K562 (cell line): ENCODE measurements at regions not wholly inside any gene's neighbourhood (a gene's known extent, or its start where the extent isn't known, plus 50 kb on each side); places are given as distances from the start of the nearest gene placed in this dataset.

Source experiments
- ATAC-seq: fragments of 200-7000 bp; cut with Tn5 transposase; 3 replicates; pipeline ENCODE4 v1.9.1; 2020; ENCODE audit warnings: moderate library complexity
- BruUV-seq: library from RNA; stranded (reverse); fragments of 400-500 nt; replicated peaks from 2 replicates; lab custom pipeline; 2021; lab: Mats Ljungman, UMichigan
- CTCF ChIA-PET: fragments of 300-600 bp; formaldehyde crosslinking; extraction: SDS; loops from one replicate; lab custom pipeline; 2021; ENCODE audit warnings: low intra/inter-chr PET ratio; lab: Yijun Ruan, JAX
- POLR2A ChIA-PET: fragments of 300-600, 350-650 bp; sonication (Branson Sonifier 250); formaldehyde crosslinking; extraction: SDS; loops from one replicate; lab custom pipeline; 2021; ENCODE audit warnings: antibody characterized with exemption, inconsistent platforms; lab: Yijun Ruan, JAX
- DNase-seq, 4 experiments: peaks; one replicate each; pipeline versions ENCODE4 v3.0.0 to v3.0.0-alpha.2; 2011 to 2018; ENCODE audit warnings: low spot score in 3 of 4, mixed read lengths in 3 of 4; ENCODE audit errors: extremely low read depth in 1 of 4
- FAIRE-seq: peaks from 2 replicates; lab custom pipeline; 2011; peaks lifted over from hg19 to GRCh38; lab: Jason Lieb, UNC
- H2AFZ ChIP-seq: 2 replicates; pipeline ENCODE4 v1.6.0; 2011; ENCODE audit warnings: low read depth, low read length, control low read depth, inconsistent platforms
- H3K27ac ChIP-seq: fragments of 200-600 bp; 3 replicates; pipeline ENCODE4 v1.8.0; 2011; ENCODE audit warnings: low read depth, mild to moderate bottlenecking, control low read depth, inconsistent platforms, low read length, moderate library complexity, mixed read lengths; ENCODE audit errors: extremely low read depth
- H3K27me3 ChIP-seq, 2 experiments: fragments of 300-600 bp in 1 of 2; 2 replicates in 1 of 2; 3 replicates in 1 of 2; pipeline versions ENCODE4 v1.6.0 to v1.8.0; 2011; ENCODE audit warnings: inconsistent platforms in 2 of 2, low read length in 2 of 2, mild to moderate bottlenecking in 1 of 2, mixed read lengths in 1 of 2, moderate library complexity in 1 of 2; ENCODE audit not compliant: control insufficient read depth in 2 of 2, insufficient read depth in 2 of 2
- H3K36me3 ChIP-seq: fragments of 300-600 bp; 3 replicates; pipeline ENCODE4 v1.8.0; 2011; ENCODE audit warnings: mild to moderate bottlenecking, low read length, inconsistent platforms; ENCODE audit not compliant: control insufficient read depth, insufficient read depth
- H3K4me1 ChIP-seq, 2 experiments: fragments of 200-600 bp in 1 of 2; replicated peaks in 1 of 2; 2 replicates in 1 of 2; 3 replicates in 1 of 2; pipeline versions ENCODE4 v1.5.1 to v1.8.0; 2011; ENCODE audit warnings: inconsistent platforms in 2 of 2, low read length in 2 of 2, mild to moderate bottlenecking in 1 of 2, mixed read lengths in 1 of 2, moderate library complexity in 1 of 2; ENCODE audit not compliant: control insufficient read depth in 2 of 2, insufficient read depth in 2 of 2
- H3K4me2 ChIP-seq: 2 replicates; pipeline ENCODE4 v1.6.1; 2011; ENCODE audit warnings: low read length, control low read depth, inconsistent platforms, mixed read lengths; ENCODE audit not compliant: insufficient read depth
- H3K4me3 ChIP-seq: fragments of 200-600 bp; sonication (generic), shearing (Covaris generic); 2 replicates; pipeline ENCODE4 v1.5.1; 2016; ENCODE audit warnings: control low read depth, inconsistent platforms
- H3K79me2 ChIP-seq: fragments of 200-600 bp; 3 replicates; pipeline ENCODE4 v1.8.0; 2011; ENCODE audit warnings: low read length, inconsistent platforms; ENCODE audit not compliant: control insufficient read depth, insufficient read depth
- H3K9ac ChIP-seq, 2 experiments: 2 replicates each; pipeline versions ENCODE4 v1.6.0 to v1.6.1; 2011; ENCODE audit warnings: low read depth in 2 of 2, low read length in 2 of 2, control low read depth in 1 of 2, inconsistent platforms in 1 of 2, mild to moderate bottlenecking in 1 of 2, mixed read lengths in 1 of 2; ENCODE audit not compliant: insufficient read depth in 1 of 2
- H3K9me1 ChIP-seq: one replicate; pipeline ENCODE4 v1.6.0; 2011; ENCODE audit warnings: inconsistent platforms, mild to moderate bottlenecking, low read length, moderate library complexity; ENCODE audit not compliant: control insufficient read depth, insufficient read depth
- H3K9me3 ChIP-seq: replicated peaks from 2 replicates; pipeline ENCODE4 v1.5.1; 2011; ENCODE audit warnings: low read depth, low read length, inconsistent platforms; ENCODE audit not compliant: control insufficient read depth, insufficient read depth
- H4K20me1 ChIP-seq: replicated peaks from 2 replicates; pipeline ENCODE4 v1.6.1; 2011; ENCODE audit warnings: low read length, inconsistent platforms, mixed read lengths; ENCODE audit not compliant: control insufficient read depth, insufficient read depth
- ADNP ChIP-seq: fragments of 200-800 bp; sonication (Bioruptor generic); IDR thresholded peaks from 2 replicates; pipeline ENCODE4 v1.6.1; 2016; ENCODE audit warnings: missing genetic modification characterization, missing compliant biosample characterization
- ELF4 ChIP-seq: fragments of 450-650 bp; formaldehyde crosslinking; IDR thresholded peaks from 2 replicates; pipeline ENCODE4 v1.4.0; 2022; ENCODE audit warnings: missing genetic modification characterization
- IRF2 ChIP-seq: sonication (generic); formaldehyde crosslinking; IDR thresholded peaks from 2 replicates; pipeline ENCODE4 v1.8.1; 2022; ENCODE audit warnings: mild to moderate bottlenecking, missing genetic modification reagents
- OTX1 ChIP-seq: fragments of 450-650 bp; formaldehyde crosslinking; IDR thresholded peaks from 2 replicates; pipeline ENCODE4 v1.4.0; 2022; ENCODE audit warnings: mild to moderate bottlenecking
- PCBP1 ChIP-seq: fragments of 200-400 bp; formaldehyde crosslinking; IDR thresholded peaks from 2 replicates; pipeline ENCODE4 v1.6.1; 2018; ENCODE audit warnings: mild to moderate bottlenecking, low read depth, low read length; ENCODE audit not compliant: poor library complexity, severe bottlenecking
- WGBS: fragments of 100-300 bp; shearing (Covaris generic); methylation state at CpG from one replicate; pipeline ENCODE4 v1.1.6; 2016; ENCODE audit warnings: low coverage, mixed read lengths; ENCODE audit not compliant: insufficient coverage; ENCODE audit errors: missing lambda C conversion rate; 5-methylcytosine and 5-hydroxymethylcytosine counted together
- in situ Hi-C: fragments of 300-500 bp; cut with MboI; formaldehyde crosslinking; loops from 4 replicates; pipeline ENCODE4 v1.15.0; 2018; ENCODE audit warnings: inconsistent platforms, mixed read lengths
- intact Hi-C: fragments of 100-400 bp; cut with micrococcal nuclease; formaldehyde crosslinking; loops from 2 replicates; pipeline ENCODE4 v1.14.2; 2022
- TF ChIP-seq, protein P1 (sequence below): fragments of 450-650 bp; formaldehyde crosslinking; IDR thresholded peaks from 2 replicates; pipeline ENCODE4 v1.4.0; 2022; ENCODE audit warnings: missing genetic modification characterization
- TF ChIP-seq, protein P2 (sequence below), 2 experiments: fragments of 450-650 bp; IDR thresholded peaks; 2 replicates each; pipeline ENCODE4 v1.6.1; 2016
- TF ChIP-seq, protein P3 (sequence below): fragments of 450-650 bp; formaldehyde crosslinking; IDR thresholded peaks from 2 replicates; pipeline ENCODE4 v1.4.0; 2022; ENCODE audit warnings: missing genetic modification characterization

DNA sequence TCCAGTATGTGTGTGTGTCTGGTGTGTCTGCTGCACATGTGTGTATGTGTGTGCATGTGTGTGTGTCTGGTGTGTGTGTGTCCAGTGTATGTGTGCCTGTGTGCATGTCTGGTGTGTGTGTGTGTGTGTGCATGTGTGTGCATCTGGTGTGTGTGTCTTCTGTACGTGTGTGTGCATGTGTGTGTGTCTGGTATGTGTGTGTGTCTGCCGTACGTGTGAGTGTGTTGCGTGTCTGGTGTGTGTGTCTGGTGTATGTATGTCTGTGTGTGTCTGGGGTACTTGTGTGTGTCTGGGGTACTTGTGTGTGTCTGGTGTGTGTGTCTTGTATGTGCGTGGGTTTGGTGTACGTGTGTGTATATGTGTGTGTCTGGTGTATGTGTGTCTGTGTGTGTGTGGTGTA, 289.1 kb upstream of the SHH start:
- intact Hi-C loops (no loop called here), in situ Hi-C loops (no loop called here)
- Histone ChIP-seq H3K9ac (no peak overlapping the region), H3K4me3 (no peak overlapping the region), H3K27ac (no peak overlapping the region), H3K27me3 (peaks cover 14 to 57% of the 10 kb centered on the region in 2 experiments; a peak in 4 of 5 replicates), H2AFZ (no peak overlapping the region), H3K36me3 (no peaks in the 10 kb centered on the region), H3K4me1 (peaks cover 0 to 6% of the 10 kb centered on the region in 2 experiments; a peak in 1 of 5 replicates), H3K79me2 (no peaks in the 10 kb centered on the region), H3K9me1 (no peaks in the 10 kb centered on the region), H4K20me1 (no peaks in the 10 kb centered on the region), H3K4me2 (no peak overlapping the region), H3K9me3 (no peaks in the 10 kb centered on the region)
- no peak for DNase-seq
- TF ChIP-seq IRF2 (0 out of 2 replicates have a peak, but pooled peaks have one; percentile 24), ADNP (no peak), PCBP1 (no peak), OTX1 (CRISPR knock-in tag) (peak; percentile 28; the same call in 1 of the 2 replicates), ELF4 (CRISPR knock-in tag) (0 out of 2 replicates have a peak, but pooled peaks have one; percentile 35)
- TF ChIP-seq, protein P1, sequence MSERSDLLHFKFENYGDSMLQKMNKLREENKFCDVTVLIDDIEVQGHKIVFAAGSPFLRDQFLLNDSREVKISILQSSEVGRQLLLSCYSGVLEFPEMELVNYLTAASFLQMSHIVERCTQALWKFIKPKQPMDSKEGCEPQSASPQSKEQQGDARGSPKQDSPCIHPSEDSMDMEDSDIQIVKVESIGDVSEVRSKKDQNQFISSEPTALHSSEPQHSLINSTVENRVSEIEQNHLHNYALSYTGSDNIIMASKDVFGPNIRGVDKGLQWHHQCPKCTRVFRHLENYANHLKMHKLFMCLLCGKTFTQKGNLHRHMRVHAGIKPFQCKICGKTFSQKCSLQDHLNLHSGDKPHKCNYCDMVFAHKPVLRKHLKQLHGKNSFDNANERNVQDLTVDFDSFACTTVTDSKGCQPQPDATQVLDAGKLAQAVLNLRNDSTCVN (CRISPR knock-in tag), result 0 out of 2 replicates have a peak, but pooled peaks have one; percentile 53
- TF ChIP-seq, protein P2, sequence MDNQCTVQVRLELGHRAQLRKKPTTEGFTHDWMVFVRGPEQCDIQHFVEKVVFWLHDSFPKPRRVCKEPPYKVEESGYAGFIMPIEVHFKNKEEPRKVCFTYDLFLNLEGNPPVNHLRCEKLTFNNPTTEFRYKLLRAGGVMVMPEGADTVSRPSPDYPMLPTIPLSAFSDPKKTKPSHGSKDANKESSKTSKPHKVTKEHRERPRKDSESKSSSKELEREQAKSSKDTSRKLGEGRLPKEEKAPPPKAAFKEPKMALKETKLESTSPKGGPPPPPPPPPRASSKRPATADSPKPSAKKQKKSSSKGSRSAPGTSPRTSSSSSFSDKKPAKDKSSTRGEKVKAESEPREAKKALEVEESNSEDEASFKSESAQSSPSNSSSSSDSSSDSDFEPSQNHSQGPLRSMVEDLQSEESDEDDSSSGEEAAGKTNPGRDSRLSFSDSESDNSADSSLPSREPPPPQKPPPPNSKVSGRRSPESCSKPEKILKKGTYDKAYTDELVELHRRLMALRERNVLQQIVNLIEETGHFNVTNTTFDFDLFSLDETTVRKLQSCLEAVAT (IDR thresholded peaks at IDR 0.05), result peak; percentile 28 to 53; a peak in 1 of 4 replicates
- TF ChIP-seq, protein P3, sequence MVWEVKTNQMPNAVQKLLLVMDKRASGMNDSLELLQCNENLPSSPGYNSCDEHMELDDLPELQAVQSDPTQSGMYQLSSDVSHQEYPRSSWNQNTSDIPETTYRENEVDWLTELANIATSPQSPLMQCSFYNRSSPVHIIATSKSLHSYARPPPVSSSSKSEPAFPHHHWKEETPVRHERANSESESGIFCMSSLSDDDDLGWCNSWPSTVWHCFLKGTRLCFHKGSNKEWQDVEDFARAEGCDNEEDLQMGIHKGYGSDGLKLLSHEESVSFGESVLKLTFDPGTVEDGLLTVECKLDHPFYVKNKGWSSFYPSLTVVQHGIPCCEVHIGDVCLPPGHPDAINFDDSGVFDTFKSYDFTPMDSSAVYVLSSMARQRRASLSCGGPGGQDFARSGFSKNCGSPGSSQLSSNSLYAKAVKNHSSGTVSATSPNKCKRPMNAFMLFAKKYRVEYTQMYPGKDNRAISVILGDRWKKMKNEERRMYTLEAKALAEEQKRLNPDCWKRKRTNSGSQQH, result 0 out of 2 replicates have a peak, but pooled peaks have one; percentile 23
- peak; percentile 78 for FAIRE-seq
- no TSS peak for BruUV-seq
- 20% methylated on average over 6 of the region's 6 CpGs for WGBS
- no peak for ATAC-seq
- ChIA-PET CTCF (no interaction called here), POLR2A (interaction anchor here (0.6 kb wide), 1 partner anchor 99 kb away, joined by 3 read pairs; no protein-coding TSS in a partner anchor)
